Colonic mucosa (tissue), 4 donors: ENCODE measurements at regions not wholly inside any gene's neighbourhood (a gene's known extent, or its start where the extent isn't known, plus 50 kb on each side); places are given as distances from the start of the nearest gene placed in this dataset.
"Not testable (repeated sequence)": the region's sequence is repeated elsewhere in the genome, so short reads cannot be mapped to it uniquely, and the experiment has no call there.

Experiments
- DNase-seq: peaks from one replicate; pipeline ENCODE4 v3.0.0-alpha.2; 2020
- H3K27ac ChIP-seq: fragments of 200-600 bp; one replicate; pipeline ENCODE4 v1.8.0; 2021
- H3K27me3 ChIP-seq: fragments of 200-600 bp; one replicate; pipeline ENCODE4 v1.8.0; 2021
- H3K36me3 ChIP-seq: fragments of 200-600 bp; one replicate; pipeline ENCODE4 v1.8.0; 2021
- H3K4me1 ChIP-seq: fragments of 200-600 bp; one replicate; pipeline ENCODE4 v1.8.0; 2021; ENCODE audit warnings: mild to moderate bottlenecking
- H3K4me3 ChIP-seq: fragments of 200-600 bp; one replicate; pipeline ENCODE4 v1.8.0; 2021
- H3K9ac ChIP-seq, 2 donors: one replicate each; pipeline ENCODE4 v1.7.0; 2013; ENCODE audit warnings: control low read depth in 2 of 2, low read depth in 2 of 2, low read length in 2 of 2
- H3K9me3 ChIP-seq: fragments of 200-600 bp; one replicate; pipeline ENCODE4 v1.8.0; 2021
- intact Hi-C: fragments of 100-400 bp; cut with DNase I; formaldehyde crosslinking; loops from one replicate; pipeline ENCODE4 v1.14.1; 2022
- TF ChIP-seq, protein P1 (sequence below): fragments of 200-600 bp; IDR thresholded peaks from one replicate; pipeline ENCODE4 v1.8.0; 2022; ENCODE audit warnings: antibody characterized with exemption, mild to moderate bottlenecking
- donor health status: healthy.
- donor health status: DM: no; HTN: no; CAD: no.
- donor health status: DM: no; HTN: no; CAD: no.

DNA sequence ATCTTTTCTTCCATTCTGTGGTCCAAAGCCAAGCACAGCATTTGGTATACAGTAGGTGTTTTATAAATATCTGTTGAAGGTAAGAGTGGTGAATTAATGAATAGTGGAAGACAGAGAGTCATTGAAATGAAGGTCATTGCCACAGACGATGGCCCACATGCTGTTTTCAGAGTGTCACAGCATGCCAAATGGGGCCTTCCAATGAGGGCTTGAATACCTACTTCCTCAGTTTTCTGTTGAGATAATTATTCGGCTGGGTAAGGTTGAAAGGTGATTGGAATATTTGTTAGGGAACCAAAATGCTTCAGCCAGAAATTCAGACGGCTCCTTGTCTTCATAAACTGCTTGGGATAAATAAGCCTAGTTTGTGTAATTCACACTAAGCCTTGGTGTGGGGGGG is 205.3 kb upstream of the TBL1XR1 start:
- no peaks in the 10 kb centered on the region for H3K27me3 ChIP-seq
- H3K36me3 ChIP-seq: no peaks in the 10 kb centered on the region
- H3K27ac ChIP-seq: no peak overlapping the region
- no peak for DNase-seq
- no peaks in the 10 kb centered on the region for H3K9me3 ChIP-seq
- no peaks in the 10 kb centered on the region for H3K4me1 ChIP-seq
- no peak overlapping the region for H3K4me3 ChIP-seq
- intact Hi-C loops: no loop called here
- H3K9ac ChIP-seq: no peak overlapping the region
- TF ChIP-seq, protein P1, sequence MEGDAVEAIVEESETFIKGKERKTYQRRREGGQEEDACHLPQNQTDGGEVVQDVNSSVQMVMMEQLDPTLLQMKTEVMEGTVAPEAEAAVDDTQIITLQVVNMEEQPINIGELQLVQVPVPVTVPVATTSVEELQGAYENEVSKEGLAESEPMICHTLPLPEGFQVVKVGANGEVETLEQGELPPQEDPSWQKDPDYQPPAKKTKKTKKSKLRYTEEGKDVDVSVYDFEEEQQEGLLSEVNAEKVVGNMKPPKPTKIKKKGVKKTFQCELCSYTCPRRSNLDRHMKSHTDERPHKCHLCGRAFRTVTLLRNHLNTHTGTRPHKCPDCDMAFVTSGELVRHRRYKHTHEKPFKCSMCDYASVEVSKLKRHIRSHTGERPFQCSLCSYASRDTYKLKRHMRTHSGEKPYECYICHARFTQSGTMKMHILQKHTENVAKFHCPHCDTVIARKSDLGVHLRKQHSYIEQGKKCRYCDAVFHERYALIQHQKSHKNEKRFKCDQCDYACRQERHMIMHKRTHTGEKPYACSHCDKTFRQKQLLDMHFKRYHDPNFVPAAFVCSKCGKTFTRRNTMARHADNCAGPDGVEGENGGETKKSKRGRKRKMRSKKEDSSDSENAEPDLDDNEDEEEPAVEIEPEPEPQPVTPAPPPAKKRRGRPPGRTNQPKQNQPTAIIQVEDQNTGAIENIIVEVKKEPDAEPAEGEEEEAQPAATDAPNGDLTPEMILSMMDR: no peak

DNA sequence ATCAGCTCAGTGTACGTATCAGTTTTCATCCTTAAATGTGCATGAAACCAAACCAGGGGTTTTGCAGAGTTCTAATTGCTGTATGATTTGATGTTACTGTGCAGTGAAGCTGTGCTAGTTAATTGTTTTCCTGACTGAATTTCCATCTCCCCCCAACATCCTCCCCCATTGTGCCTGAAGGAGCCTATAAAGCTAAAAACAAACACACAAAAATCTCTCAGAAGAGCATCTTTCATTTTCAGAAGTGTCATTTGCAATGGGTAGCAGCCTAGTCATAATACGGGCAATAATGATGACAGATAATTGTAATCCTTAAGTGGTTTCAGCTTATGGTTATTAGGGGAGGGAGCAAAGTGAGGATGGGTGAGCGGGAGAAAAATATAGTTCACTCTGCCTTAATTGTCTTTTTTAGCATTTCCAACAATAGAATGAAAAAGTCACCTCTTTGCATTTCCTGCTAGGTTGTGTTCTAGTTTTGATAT is 207.9 kb upstream of the TBL1XR1 start:
- no peak for DNase-seq
- Histone ChIP-seq H3K9me3 (no peaks in the 10 kb centered on the region), H3K4me1 (no peaks in the 10 kb centered on the region), H3K27me3 (no peaks in the 10 kb centered on the region), H3K36me3 (no peaks in the 10 kb centered on the region), H3K9ac (no peak overlapping the region), H3K4me3 (no peak overlapping the region), H3K27ac (no peak overlapping the region)
- intact Hi-C loops: no loop called here
- TF ChIP-seq, protein P1: no peak

DNA sequence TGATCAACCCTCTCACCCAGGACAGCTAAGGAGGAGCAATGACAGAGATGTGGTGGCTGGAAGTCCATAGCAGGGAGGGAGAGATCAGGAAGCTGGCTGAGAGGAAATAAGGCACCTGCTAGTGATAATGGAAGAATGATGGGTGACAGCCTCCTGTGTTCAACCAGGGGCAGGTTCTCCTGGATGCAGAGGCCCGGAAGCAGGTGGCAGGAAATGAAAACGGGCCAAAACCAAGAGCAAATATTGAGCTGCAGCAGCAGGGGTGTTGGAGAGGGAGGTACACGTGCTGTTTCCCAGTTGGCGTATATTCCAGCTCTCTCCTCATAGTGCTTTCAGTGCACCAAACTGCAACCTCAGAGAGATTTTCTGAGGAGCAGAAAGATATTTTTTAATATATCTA is 213.4 kb upstream of the TBL1XR1 start:
- Histone ChIP-seq H3K36me3 (no peaks in the 10 kb centered on the region), H3K9me3 (no peaks in the 10 kb centered on the region), H3K4me1 (no peaks in the 10 kb centered on the region), H3K9ac (no peak overlapping the region), H3K27me3 (no peaks in the 10 kb centered on the region), H3K27ac (no peak overlapping the region), H3K4me3 (no peak overlapping the region)
- peak; percentile 71 for DNase-seq
- intact Hi-C loops: no loop called here
- TF ChIP-seq, protein P1: no peak

DNA sequence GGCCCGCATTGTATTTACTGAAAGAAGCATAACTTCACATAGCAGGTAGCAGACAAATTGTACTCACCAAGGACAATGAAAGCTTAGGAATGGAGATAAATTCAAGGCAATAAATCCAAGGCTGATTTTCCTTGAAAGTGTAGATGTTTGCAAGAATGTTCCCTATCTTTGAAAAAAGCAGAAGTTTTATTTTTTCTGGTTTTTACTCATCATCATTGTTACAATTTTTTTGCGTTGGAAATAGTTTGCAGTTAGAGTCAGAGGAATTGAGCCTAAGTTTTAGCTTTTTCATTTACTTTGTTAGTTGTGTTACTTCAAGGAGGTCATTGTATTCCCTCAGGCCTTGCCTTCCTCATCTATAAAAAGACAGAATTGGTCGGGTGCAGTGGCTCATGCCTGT is 213.9 kb upstream of the TBL1XR1 start:
- H3K4me3 ChIP-seq: no peak overlapping the region
- no peaks in the 10 kb centered on the region for H3K36me3 ChIP-seq
- H3K4me1 ChIP-seq: no peaks in the 10 kb centered on the region
- no peak overlapping the region for H3K9ac ChIP-seq
- H3K27me3 ChIP-seq: no peaks in the 10 kb centered on the region
- DNase-seq: no peak
- TF ChIP-seq, protein P1: no peak
- H3K9me3 ChIP-seq: no peaks in the 10 kb centered on the region
- H3K27ac ChIP-seq: no peak overlapping the region
- intact Hi-C loops: no loop called here

DNA sequence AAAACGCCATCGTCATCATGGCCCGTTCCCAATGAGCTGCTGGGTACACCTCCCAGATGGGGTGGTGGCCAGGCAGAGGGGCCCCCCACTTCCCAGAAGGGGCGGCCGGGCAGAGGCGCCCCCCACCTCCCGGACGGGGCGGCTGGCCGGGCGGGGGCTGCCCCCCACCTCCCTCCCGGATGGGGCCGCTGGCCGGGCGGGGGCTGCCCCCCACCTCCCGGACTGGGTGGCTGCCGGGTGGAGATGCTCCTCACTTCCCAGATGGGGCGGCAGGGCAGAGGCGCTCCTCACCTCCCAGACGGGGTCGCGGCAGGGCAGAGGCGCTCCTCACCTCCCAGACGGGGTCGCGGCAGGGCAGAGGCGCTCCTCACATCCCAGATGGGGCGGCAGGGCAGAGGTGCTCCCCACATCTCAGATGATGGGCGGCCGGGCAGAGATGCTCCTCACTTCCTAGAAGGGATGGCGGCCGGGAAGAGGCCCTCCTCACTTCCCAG is 215.4 kb upstream of the TBL1XR1 start:
- DNase-seq, intact Hi-C loops: not testable (repeated sequence)

DNA sequence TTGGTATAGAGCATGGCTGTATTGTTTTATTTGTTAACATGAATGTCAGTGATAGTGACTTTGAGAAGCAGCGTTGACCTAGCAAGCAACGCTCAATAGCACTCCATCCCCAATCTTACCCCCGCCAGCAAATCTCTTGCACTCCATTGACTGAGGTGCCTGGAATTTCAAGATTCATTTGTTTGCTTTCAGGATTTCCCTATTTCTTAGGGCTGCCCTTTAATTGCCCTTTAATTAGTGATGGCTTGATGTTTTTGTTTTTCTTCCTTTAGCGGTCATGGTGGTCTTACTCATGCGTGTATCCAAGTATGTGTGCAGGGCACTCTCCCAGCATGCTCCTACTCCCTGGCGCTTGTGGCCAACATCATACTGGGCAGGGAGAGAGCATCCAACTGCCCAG is 216.8 kb upstream of the TBL1XR1 start:
- Histone ChIP-seq H3K4me1 (no peaks in the 10 kb centered on the region), H3K9me3 (no peaks in the 10 kb centered on the region), H3K36me3 (no peaks in the 10 kb centered on the region), H3K4me3 (no peak overlapping the region), H3K9ac (no peak overlapping the region), H3K27me3 (no peaks in the 10 kb centered on the region), H3K27ac (no peak overlapping the region)
- TF ChIP-seq, protein P1: no peak
- no peak for DNase-seq
- intact Hi-C loops: no loop called here

More for the DNA sequence above, 215.4 kb upstream of the TBL1XR1 start:
- H3K27me3 ChIP-seq, H3K4me3 ChIP-seq, H3K9ac ChIP-seq, H3K36me3 ChIP-seq, H3K4me1 ChIP-seq, H3K27ac ChIP-seq, H3K9me3 ChIP-seq: not testable (repeated sequence)
